ENCODE measurements at regions not wholly inside any gene's neighbourhood (a gene's known extent, or its start where the extent isn't known, plus 50 kb on each side); places are given as distances from the start of the nearest gene placed in this dataset.

- DNase-seq (ENCODE audit: low read depth, low spot score): no peak
- Histone ChIP-seq H3K27ac (no peak overlapping the region), H3K4me3 (no peak overlapping the region), H3K36me3 (ENCODE audit: insufficient read depth, low read length) (no peaks in the 10 kb centered on the region), H3K9ac (ENCODE audit: insufficient read length) (no peak overlapping the region), H3K9me3 (ENCODE audit: low read depth, low read length) (no peaks in the 10 kb centered on the region)
- no peak for TF ChIP-seq EZH2 (IDR thresholded peaks at IDR 0.05)
- no peak for TF ChIP-seq FOXP2 (optimal IDR thresholded peaks at IDR 0.05; ENCODE audit: control extremely low read depth, extremely low read length, insufficient read depth)
- TF ChIP-seq POLR2AphosphoS5 (IDR thresholded peaks at IDR 0.05; ENCODE audit: borderline replicate concordance, low read depth, low read length): no peak
These were observed 66.5 kb downstream of the ILRUN start for GRCh38 chr6:34630040-34630439.

GRCh38 chr6:34627296-34627695, 69.3 kb downstream of the ILRUN start:
- no peak overlapping the region for H3K4me3 ChIP-seq
- no peak overlapping the region for H3K27ac ChIP-seq
- TF ChIP-seq EZH2 (IDR thresholded peaks at IDR 0.05): no peak
- no peak for TF ChIP-seq FOXP2 (optimal IDR thresholded peaks at IDR 0.05; ENCODE audit: control extremely low read depth, extremely low read length, insufficient read depth)
- no peak for TF ChIP-seq POLR2AphosphoS5 (IDR thresholded peaks at IDR 0.05; ENCODE audit: borderline replicate concordance, low read depth, low read length)
- H3K9me3 ChIP-seq (ENCODE audit: low read depth, low read length): no peaks in the 10 kb centered on the region
- H3K9ac ChIP-seq (ENCODE audit: insufficient read length): no peak overlapping the region
- DNase-seq (ENCODE audit: low read depth, low spot score): no peak
- no peaks in the 10 kb centered on the region for H3K36me3 ChIP-seq (ENCODE audit: insufficient read depth, low read length)

GRCh38 chr6:34618430-34619182, 62.5 kb upstream of the SPDEF start:
- Histone ChIP-seq H3K4me3 (no peak overlapping the region), H3K9ac (ENCODE audit: insufficient read length) (no peak overlapping the region), H3K27ac (no peak overlapping the region), H3K9me3 (ENCODE audit: low read depth, low read length) (no peaks in the 10 kb centered on the region), H3K36me3 (ENCODE audit: insufficient read depth, low read length) (no peaks in the 10 kb centered on the region)
- TF ChIP-seq EZH2 (IDR thresholded peaks at IDR 0.05): no peak
- TF ChIP-seq POLR2AphosphoS5 (IDR thresholded peaks at IDR 0.05; ENCODE audit: borderline replicate concordance, low read depth, low read length): no peak
- no peak for TF ChIP-seq FOXP2 (optimal IDR thresholded peaks at IDR 0.05; ENCODE audit: control extremely low read depth, extremely low read length, insufficient read depth)
- no peak for DNase-seq (ENCODE audit: low read depth, low spot score)

- no peak overlapping the region for H3K27ac ChIP-seq
- H3K9ac ChIP-seq (ENCODE audit: insufficient read length): no peak overlapping the region
- TF ChIP-seq EZH2 (IDR thresholded peaks at IDR 0.05) (no peak), POLR2AphosphoS5 (IDR thresholded peaks at IDR 0.05; ENCODE audit: borderline replicate concordance, low read depth, low read length) (no peak), FOXP2 (optimal IDR thresholded peaks at IDR 0.05; ENCODE audit: control extremely low read depth, extremely low read length, insufficient read depth) (no peak)
- H3K4me3 ChIP-seq: no peak overlapping the region
- no peak for DNase-seq (ENCODE audit: low read depth, low spot score)
- no peaks in the 10 kb centered on the region for H3K9me3 ChIP-seq (ENCODE audit: low read depth, low read length)
- H3K36me3 ChIP-seq (ENCODE audit: insufficient read depth, low read length): no peaks in the 10 kb centered on the region
These were observed 61.1 kb upstream of the SPDEF start for GRCh38 chr6:34617231-34617630.

- TF ChIP-seq FOXP2 (optimal IDR thresholded peaks at IDR 0.05; ENCODE audit: control extremely low read depth, extremely low read length, insufficient read depth) (no peak), EZH2 (IDR thresholded peaks at IDR 0.05) (no peak)
- H3K9ac ChIP-seq (ENCODE audit: insufficient read length): no peak overlapping the region
- DNase-seq (ENCODE audit: low read depth, low spot score): no peak
These were observed 60.1 kb upstream of the SPDEF start for GRCh38 chr6:34616227-34616585.

GRCh38 chr6:34615574-34616226, 59.6 kb upstream of the SPDEF start:
- Histone ChIP-seq H3K27ac (no peak overlapping the region), H3K9ac (ENCODE audit: insufficient read length) (no peak overlapping the region), H3K36me3 (ENCODE audit: insufficient read depth, low read length) (no peaks in the 10 kb centered on the region), H3K4me3 (no peak overlapping the region), H3K9me3 (ENCODE audit: low read depth, low read length) (no peaks in the 10 kb centered on the region)
- TF ChIP-seq FOXP2 (optimal IDR thresholded peaks at IDR 0.05; ENCODE audit: control extremely low read depth, extremely low read length, insufficient read depth) (no peak), POLR2AphosphoS5 (IDR thresholded peaks at IDR 0.05; ENCODE audit: borderline replicate concordance, low read depth, low read length) (no peak), EZH2 (IDR thresholded peaks at IDR 0.05) (no peak)
- no peak for DNase-seq (ENCODE audit: low read depth, low spot score)

More at GRCh38 chr6:34616227-34616585, 60.1 kb upstream of the SPDEF start:
- H3K36me3 ChIP-seq (ENCODE audit: insufficient read depth, low read length): no peaks in the 10 kb centered on the region
- H3K27ac ChIP-seq: no peak overlapping the region
- H3K4me3 ChIP-seq: no peak overlapping the region
- H3K9me3 ChIP-seq (ENCODE audit: low read depth, low read length): no peaks in the 10 kb centered on the region

GRCh38 chr6:34610819-34611477, 54.8 kb upstream of the SPDEF start:
- no peaks in the 10 kb centered on the region for H3K36me3 ChIP-seq (ENCODE audit: insufficient read depth, low read length)
- no peak for DNase-seq (ENCODE audit: low read depth, low spot score)
- no peak overlapping the region for H3K4me3 ChIP-seq
- H3K9ac ChIP-seq (ENCODE audit: insufficient read length): no peak overlapping the region
- no peak for TF ChIP-seq FOXP2 (optimal IDR thresholded peaks at IDR 0.05; ENCODE audit: control extremely low read depth, extremely low read length, insufficient read depth)
- no peak for TF ChIP-seq POLR2AphosphoS5 (IDR thresholded peaks at IDR 0.05; ENCODE audit: borderline replicate concordance, low read depth, low read length)
- TF ChIP-seq EZH2 (IDR thresholded peaks at IDR 0.05): no peak
- H3K27ac ChIP-seq: no peak overlapping the region
- H3K9me3 ChIP-seq (ENCODE audit: low read depth, low read length): no peaks in the 10 kb centered on the region

- DNase-seq (ENCODE audit: low read depth, low spot score): no peak
- TF ChIP-seq POLR2AphosphoS5 (IDR thresholded peaks at IDR 0.05; ENCODE audit: borderline replicate concordance, low read depth, low read length) (no peak), EZH2 (IDR thresholded peaks at IDR 0.05) (no peak), FOXP2 (optimal IDR thresholded peaks at IDR 0.05; ENCODE audit: control extremely low read depth, extremely low read length, insufficient read depth) (no peak)
- Histone ChIP-seq H3K9ac (ENCODE audit: insufficient read length) (no peak overlapping the region), H3K4me3 (no peak overlapping the region), H3K36me3 (ENCODE audit: insufficient read depth, low read length) (no peaks in the 10 kb centered on the region), H3K9me3 (ENCODE audit: low read depth, low read length) (no peaks in the 10 kb centered on the region), H3K27ac (no peak overlapping the region)
These were observed 52.4 kb upstream of the SPDEF start for GRCh38 chr6:34608321-34609091.
